IMR-90 (cell line): ENCODE measurements at regions not wholly inside any gene's neighbourhood (a gene's known extent, or its start where the extent isn't known, plus 50 kb on each side); places are given as distances from the start of the nearest gene placed in this dataset.

ENCODE experiments used
- ATAC-seq: fragments of 200-7000 bp; cut with Tn5 transposase; 2 replicates; pipeline ENCODE4 v1.9.1; 2020; ENCODE audit warnings: low read depth, mild to moderate bottlenecking, moderate library complexity
- BruUV-seq: library from RNA; stranded (reverse); fragments of 400-500 nt; replicated peaks from 2 replicates; lab custom pipeline; 2021; lab: Mats Ljungman, UMichigan
- CTCF ChIA-PET: fragments of 300-600 bp; formaldehyde crosslinking; extraction: SDS; loops from one replicate; lab custom pipeline; 2021; ENCODE audit warnings: antibody characterized with exemption; lab: Yijun Ruan, JAX
- POLR2A ChIA-PET: fragments of 300-600 bp; sonication (Branson Sonifier 250); formaldehyde crosslinking; loops from one replicate; lab custom pipeline; 2022; ENCODE audit warnings: antibody characterized with exemption; ENCODE audit not compliant: unreplicated experiment; lab: Charles Lee
- DNase-seq: peaks from one replicate; pipeline ENCODE4 v3.0.0; 2013
- H2AFZ ChIP-seq: replicated peaks from 2 replicates; pipeline ENCODE3; 2013; ENCODE audit warnings: low read length, mild to moderate bottlenecking; ENCODE audit not compliant: poor library complexity
- H2AK5ac ChIP-seq: 2 replicates; pipeline ENCODE4 v1.6.1; 2013; ENCODE audit warnings: low read depth, low read length, inconsistent platforms
- H2AK9ac ChIP-seq: replicated peaks from 2 replicates; pipeline ENCODE3; 2013; ENCODE audit warnings: mild to moderate bottlenecking, low read depth, low read length, moderate library complexity; ENCODE audit not compliant: poor library complexity
- H2BK120ac ChIP-seq: 2 replicates; pipeline ENCODE4 v1.6.1; 2013; ENCODE audit warnings: low read depth, low read length, inconsistent platforms
- H2BK15ac ChIP-seq: 3 replicates; pipeline ENCODE4 v1.6.1; 2013; ENCODE audit warnings: low read depth, low read length, inconsistent platforms
- H2BK20ac ChIP-seq: 2 replicates; pipeline ENCODE4 v1.6.1; 2013; ENCODE audit warnings: low read depth, mild to moderate bottlenecking, inconsistent platforms, low read length, moderate library complexity
- H2BK5ac ChIP-seq: 2 replicates; pipeline ENCODE4 v1.6.1; 2013; ENCODE audit warnings: mild to moderate bottlenecking, low read depth, low read length, inconsistent platforms; ENCODE audit not compliant: poor library complexity, severe bottlenecking
- H3K14ac ChIP-seq: replicated peaks from 2 replicates; pipeline ENCODE4 v1.6.1; 2013; ENCODE audit warnings: low read depth, low read length, inconsistent platforms
- H3K18ac ChIP-seq: 2 replicates; pipeline ENCODE4 v1.6.1; 2013; ENCODE audit warnings: low read depth, low read length, control low read depth
- H3K23ac ChIP-seq: 2 replicates; pipeline ENCODE4 v1.6.1; 2013; ENCODE audit warnings: low read depth, low read length, inconsistent platforms
- H3K27ac ChIP-seq: 2 replicates; pipeline ENCODE4 v1.5.1; 2013; ENCODE audit warnings: mild to moderate bottlenecking, control low read depth, low read length; ENCODE audit not compliant: insufficient read depth
- H3K27me3 ChIP-seq: 2 replicates; pipeline ENCODE4 v1.6.1; 2013; ENCODE audit warnings: low read length; ENCODE audit not compliant: control insufficient read depth, insufficient read depth
- H3K36me3 ChIP-seq: 2 replicates; pipeline ENCODE4 v1.6.1; 2013; ENCODE audit warnings: low read length, mixed read lengths; ENCODE audit not compliant: control insufficient read depth, insufficient read depth
- H3K4ac ChIP-seq: 2 replicates; pipeline ENCODE4 v1.6.1; 2013; ENCODE audit warnings: low read depth, low read length, inconsistent platforms
- H3K4me1 ChIP-seq: 2 replicates; pipeline ENCODE4 v1.6.1; 2013; ENCODE audit warnings: low read length, mixed read lengths; ENCODE audit not compliant: control insufficient read depth, insufficient read depth
- H3K4me2 ChIP-seq: 2 replicates; pipeline ENCODE4 v1.6.1; 2013; ENCODE audit warnings: low read depth, mild to moderate bottlenecking, control low read depth, low read length, moderate library complexity
- H3K4me3 ChIP-seq: 2 replicates; pipeline ENCODE4 v1.5.1; 2013; ENCODE audit warnings: low read depth, mild to moderate bottlenecking, control low read depth, low read length, moderate library complexity; ENCODE audit not compliant: insufficient read depth
- H3K56ac ChIP-seq: 2 replicates; pipeline ENCODE4 v1.6.1; 2013; ENCODE audit warnings: low read length, inconsistent platforms; ENCODE audit not compliant: insufficient read depth; ENCODE audit errors: extremely low read depth
- H3K79me1 ChIP-seq, 2 experiments: 2 replicates each; pipeline ENCODE4 v1.6.1; 2013; ENCODE audit warnings: low read length in 2 of 2, inconsistent platforms in 1 of 2, low read depth in 1 of 2
- H3K9ac ChIP-seq: 2 replicates; pipeline ENCODE4 v1.6.1; 2013; ENCODE audit warnings: low read depth, low read length, control low read depth
- H3K9me1 ChIP-seq: 2 replicates; pipeline ENCODE4 v1.6.1; 2013; ENCODE audit warnings: low read length, inconsistent platforms; ENCODE audit not compliant: insufficient read depth
- H3K9me3 ChIP-seq: 2 replicates; pipeline ENCODE4 v1.6.1; 2013; ENCODE audit warnings: low read length; ENCODE audit not compliant: control insufficient read depth, insufficient read depth
- H4K20me1 ChIP-seq: 2 replicates; pipeline ENCODE4 v1.6.1; 2013; ENCODE audit warnings: low read length, inconsistent platforms; ENCODE audit not compliant: insufficient read depth
- H4K5ac ChIP-seq: 2 replicates; pipeline ENCODE4 v1.6.1; 2013; ENCODE audit warnings: mild to moderate bottlenecking, low read depth, low read length, control low read depth
- H4K8ac ChIP-seq, 2 experiments: 2 replicates each; pipeline ENCODE4 v1.6.1; 2013; ENCODE audit warnings: low read depth in 2 of 2, low read length in 2 of 2, control low read depth in 1 of 2, inconsistent platforms in 1 of 2
- H4K91ac ChIP-seq: 2 replicates; pipeline ENCODE4 v1.6.1; 2013; ENCODE audit warnings: low read depth, low read length, inconsistent platforms; ENCODE audit not compliant: insufficient read depth
- BHLHE40 ChIP-seq: fragments of 150-350 bp; IDR thresholded peaks from 2 replicates; pipeline ENCODE4 v1.6.1; 2016; ENCODE audit warnings: mild to moderate bottlenecking, low read depth, low read length
- CEBPB ChIP-seq: IDR thresholded peaks from 2 replicates; pipeline ENCODE4 v1.6.1; 2012; ENCODE audit warnings: low read depth, low read length, improper control_type of control experiment
- CHD1 ChIP-seq: IDR thresholded peaks from 2 replicates; pipeline ENCODE4 v1.6.1; 2012; ENCODE audit warnings: low read depth, low read length, improper control_type of control experiment
- CTCF ChIP-seq: conservative IDR thresholded peaks from 2 replicates; pipeline ENCODE4 v1.5.1; 2012; ENCODE audit warnings: mild to moderate bottlenecking, low read depth, low read length, improper control_type of control experiment
- FOS ChIP-seq: fragments of 150-350 bp; IDR thresholded peaks from 2 replicates; pipeline ENCODE4 v1.6.1; 2016; ENCODE audit warnings: low read depth, low read length
- MAFK ChIP-seq: IDR thresholded peaks from 2 replicates; pipeline ENCODE4 v1.6.1; 2012; ENCODE audit warnings: low read depth, low read length, improper control_type of control experiment
- MAZ ChIP-seq: IDR thresholded peaks from 2 replicates; pipeline ENCODE4 v1.6.1; 2012; ENCODE audit warnings: low read depth, mild to moderate bottlenecking, low read length, improper control_type of control experiment, moderate library complexity, borderline replicate concordance
- MXI1 ChIP-seq: IDR thresholded peaks from 2 replicates; pipeline ENCODE4 v1.6.1; 2012; ENCODE audit warnings: low read depth, mild to moderate bottlenecking, low read length, moderate library complexity, borderline replicate concordance
- NFE2L2 ChIP-seq: fragments of 150-350 bp; IDR thresholded peaks from 2 replicates; pipeline ENCODE4 v1.6.1; 2016; ENCODE audit warnings: low read depth, mild to moderate bottlenecking, low read length
- POLR2A ChIP-seq: IDR thresholded peaks from 2 replicates; pipeline ENCODE4 v1.6.1; 2012; ENCODE audit warnings: mild to moderate bottlenecking, low read depth, low read length
- RAD21 ChIP-seq: IDR thresholded peaks from 2 replicates; pipeline ENCODE4 v1.6.1; 2012; ENCODE audit warnings: low read length, improper control_type of control experiment
- RFX5 ChIP-seq: IDR thresholded peaks from 2 replicates; pipeline ENCODE4 v1.8.0; 2012; ENCODE audit warnings: low read depth, mild to moderate bottlenecking, low read length, moderate library complexity
- SMC3 ChIP-seq: fragments of 150-350 bp; IDR thresholded peaks from 2 replicates; pipeline ENCODE4 v1.6.1; 2016; ENCODE audit warnings: low read depth, mild to moderate bottlenecking, antibody characterized with exemption, low read length, moderate library complexity
- WGBS, 2 experiments: methylation state at CpG; one replicate each; pipeline versions ENCODE4 v1.1.5 to v1.1.7; 2013; ENCODE audit warnings: missing lambda C conversion rate in 2 of 2; ENCODE audit not compliant: insufficient read length in 1 of 2; ENCODE audit errors: extremely low coverage in 2 of 2; 5-methylcytosine and 5-hydroxymethylcytosine counted together
- dilution Hi-C: fragments of 300-500 bp; cut with HindIII; formaldehyde crosslinking; loops from one replicate; pipeline ENCODE4 v1.14.3; 2018; ENCODE audit warnings: low sequenced_read_pairs; ENCODE audit not compliant: unreplicated experiment
- in situ Hi-C: fragments of 300-500 bp; cut with MboI; formaldehyde crosslinking; loops from 3 replicates; pipeline ENCODE4 v1.14.3; 2019; ENCODE audit warnings: low sequenced_read_pairs, inconsistent platforms, mixed read lengths
- intact Hi-C: fragments of 100-400 bp; cut with micrococcal nuclease; formaldehyde crosslinking; loops from 2 replicates; pipeline ENCODE4 v1.10.0; 2022

- H3K79me1 ChIP-seq = no peaks in the 10 kb centered on the region
- H2BK120ac ChIP-seq = no peak overlapping the region
- WGBS, 2 experiments = no CpG with 5 or more reads among the region's 4 CpGs
- no peaks in the 10 kb centered on the region for H3K36me3 ChIP-seq
- no peak overlapping the region for H2AK9ac ChIP-seq
- H3K9ac ChIP-seq = no peak overlapping the region
- H4K5ac ChIP-seq = no peak overlapping the region
- ChIA-PET POLR2A (no interaction called here), CTCF (no interaction called here)
- no peak overlapping the region for H3K18ac ChIP-seq
- DNase-seq (no peak), ATAC-seq (no peak)
- no peaks in the 10 kb centered on the region for H3K9me3 ChIP-seq
- no peak overlapping the region for H3K4me2 ChIP-seq
- H2BK20ac ChIP-seq = no peak overlapping the region
- no peak overlapping the region for H4K8ac ChIP-seq
- no peaks in the 10 kb centered on the region for H3K27me3 ChIP-seq
- no peak overlapping the region for H3K4ac ChIP-seq
- H2BK15ac ChIP-seq = no peak overlapping the region
- BruUV-seq = no TSS peak
- no peak overlapping the region for H3K14ac ChIP-seq
- H2AK5ac ChIP-seq = no peak overlapping the region
- no peak overlapping the region for H3K4me3 ChIP-seq
- H3K23ac ChIP-seq = no peak overlapping the region
- no peak overlapping the region for H2AFZ ChIP-seq
- H4K20me1 ChIP-seq = no peaks in the 10 kb centered on the region
- H2BK5ac ChIP-seq = no peak overlapping the region
- TF ChIP-seq POLR2A (no peak), RFX5 (no peak), NFE2L2 (no peak), SMC3 (no peak), CTCF (no peak), FOS (no peak), MAFK (no peak), BHLHE40 (no peak), MXI1 (no peak), CHD1 (no peak), CEBPB (no peak), MAZ (no peak), RAD21 (no peak)
- H3K56ac ChIP-seq = no peak overlapping the region
- H4K91ac ChIP-seq = no peak overlapping the region
- intact Hi-C loops = no loop called here
- dilution Hi-C loops = no loop called here
- H3K27ac ChIP-seq = no peak overlapping the region
- no peaks in the 10 kb centered on the region for H3K4me1 ChIP-seq
- in situ Hi-C loops = no loop called here
- H3K9me1 ChIP-seq = no peaks in the 10 kb centered on the region
Measured at GRCh38 chr3:103585809-103586208, 1151.0 kb downstream of the ZPLD1 start.
